UCSD-AML1 (cell line): ENCODE measurements at regions not wholly inside any gene's neighbourhood (a gene's known extent, or its start where the extent isn't known, plus 50 kb on each side); places are given as distances from the start of the nearest gene placed in this dataset.

Experiments
- DNase-seq: peaks from one replicate; lab custom pipeline; 2025; ENCODE audit not compliant: unreplicated experiment; lab: John Stamatoyannopoulos, UW

GRCh38 chr15:101590785-101591184 lies 61.4 kb downstream of the TM2D3 start:
- no peak for DNase-seq

GRCh38 chr15:101583284-101583683 lies 68.9 kb downstream of the TM2D3 start:
- no peak for DNase-seq

- no peak for DNase-seq
Measured at GRCh38 chr15:101580431-101580830, 71.8 kb downstream of the TM2D3 start.

GRCh38 chr15:101579631-101580163 lies 72.5 kb downstream of the TM2D3 start:
- DNase-seq, result no peak

DNA sequence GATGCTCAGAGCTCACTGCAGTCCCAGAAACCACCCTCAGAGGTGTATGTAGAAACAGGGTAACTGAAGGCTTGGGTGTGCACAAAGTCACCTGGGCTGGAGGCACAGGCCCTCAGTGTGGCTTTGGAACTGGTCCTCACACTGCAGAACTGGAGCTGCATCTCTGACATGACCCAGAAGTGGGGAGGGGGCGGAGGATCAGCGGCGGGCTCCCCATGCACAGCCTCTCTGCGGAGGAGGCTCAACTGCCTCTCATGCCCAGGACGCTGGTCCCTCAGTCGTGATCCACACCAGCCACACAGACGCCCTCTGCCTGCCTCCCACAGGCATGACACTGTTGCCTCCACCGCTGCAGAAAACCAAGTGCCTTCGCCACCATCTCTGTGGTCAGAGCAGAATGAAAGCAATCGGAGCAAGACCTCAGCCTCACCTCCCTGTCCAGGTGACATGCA lies 73.7 kb downstream of the TM2D3 start:
- peak; percentile 64 for DNase-seq

GRCh38 chr15:101573951-101574350 lies 78.2 kb downstream of the TM2D3 start:
- no peak for DNase-seq

DNA sequence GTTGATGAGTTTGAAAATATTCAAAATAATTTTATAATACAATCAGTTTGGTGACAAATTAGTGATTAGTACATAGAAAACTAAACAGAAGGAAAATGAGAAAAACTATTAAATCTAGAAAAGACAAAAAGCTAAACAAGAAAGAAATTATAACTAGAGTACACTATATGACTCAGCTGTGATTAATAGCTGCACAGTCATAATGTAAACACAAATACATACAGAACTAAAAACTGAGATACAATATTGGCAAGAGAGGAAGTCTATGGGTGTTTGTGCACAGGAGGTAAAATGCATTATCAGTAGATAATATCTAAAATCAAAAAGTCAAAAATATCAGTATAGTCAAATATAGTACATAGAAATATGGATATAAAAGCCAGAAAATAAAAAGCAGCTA lies 80.7 kb upstream of the PCSK6 start:
- DNase-seq, result no peak

DNA sequence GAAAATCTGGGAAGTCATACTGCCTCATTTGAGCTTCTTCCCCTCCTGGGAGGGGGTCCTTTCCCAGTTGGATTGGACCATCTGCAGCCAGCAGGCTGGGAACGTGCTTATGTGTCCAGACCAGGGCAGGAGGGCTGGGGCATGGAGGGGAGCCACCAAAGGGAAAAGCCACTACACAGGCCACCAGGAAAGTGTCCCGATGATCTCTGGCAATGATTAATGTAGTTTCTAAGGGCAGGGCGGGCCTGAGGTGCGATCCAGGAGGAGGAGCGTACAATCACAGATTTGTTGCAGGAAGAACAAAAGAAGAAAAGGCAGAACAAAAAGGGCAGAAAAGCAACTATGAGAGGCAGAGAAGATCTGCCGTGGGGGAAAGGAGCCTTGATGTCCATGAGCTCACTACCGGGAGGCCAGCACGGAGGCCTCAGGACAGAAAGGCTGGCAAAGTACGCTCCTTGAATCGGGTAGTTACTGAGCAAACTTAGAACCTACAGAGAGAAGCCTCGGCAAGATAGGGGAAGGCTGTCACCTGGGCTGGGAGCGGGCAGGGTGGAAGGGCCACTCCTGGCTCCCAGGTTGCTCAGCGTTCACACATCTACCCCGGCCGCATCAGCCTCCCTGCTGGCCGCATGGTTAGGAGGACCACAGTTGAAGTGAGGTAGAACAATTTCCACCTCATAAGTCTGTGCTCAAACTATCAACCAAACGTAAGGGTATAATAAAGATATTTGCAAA lies 79.5 kb upstream of the PCSK6 start:
- DNase-seq, result no peak

- no peak for DNase-seq
Measured at GRCh38 chr15:101568309-101568708, 78.8 kb upstream of the PCSK6 start.

DNA sequence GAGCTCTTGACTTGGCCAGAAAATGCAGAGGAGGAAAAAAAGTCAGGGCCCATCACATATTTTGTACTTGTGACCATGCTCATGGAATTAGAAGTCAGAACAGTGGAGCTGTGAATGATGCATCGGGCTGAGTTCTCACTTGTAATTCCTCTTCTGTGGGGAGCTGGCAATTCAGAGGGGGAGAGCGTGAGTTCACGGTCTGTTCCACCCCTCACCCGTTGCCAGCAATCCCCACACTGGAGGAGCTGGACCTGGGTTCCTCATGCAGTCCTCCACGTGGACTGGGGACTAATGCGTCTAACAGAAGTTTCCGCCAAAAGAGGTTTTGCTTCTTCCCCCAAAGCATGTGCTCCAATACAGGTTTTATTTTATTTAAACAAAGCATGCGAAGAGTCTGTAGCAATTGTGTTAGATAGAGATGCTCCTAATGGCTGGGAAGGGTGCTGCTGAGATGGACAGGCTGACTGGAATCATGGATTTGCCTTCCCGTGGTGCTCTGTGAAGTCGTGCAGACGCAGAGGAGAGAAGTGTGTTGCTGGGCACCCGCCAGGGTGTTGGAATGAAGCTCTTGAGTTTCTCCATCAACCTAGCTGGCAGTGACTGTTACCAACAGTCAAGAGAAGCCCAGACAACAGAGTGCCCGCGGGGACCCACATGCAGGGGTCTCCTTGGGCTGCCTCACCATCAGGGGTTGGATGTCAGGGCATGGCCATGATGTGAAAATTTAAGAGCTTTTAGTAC lies 77.4 kb upstream of the PCSK6 start:
- DNase-seq, result no peak

- DNase-seq, result no peak
Measured at GRCh38 chr15:101565377-101565776, 75.9 kb upstream of the PCSK6 start.

- no peak for DNase-seq
Measured at GRCh38 chr15:101563176-101563796, 73.8 kb upstream of the PCSK6 start.

GRCh38 chr15:101562428-101563059 lies 73.0 kb upstream of the PCSK6 start:
- no peak for DNase-seq

DNA sequence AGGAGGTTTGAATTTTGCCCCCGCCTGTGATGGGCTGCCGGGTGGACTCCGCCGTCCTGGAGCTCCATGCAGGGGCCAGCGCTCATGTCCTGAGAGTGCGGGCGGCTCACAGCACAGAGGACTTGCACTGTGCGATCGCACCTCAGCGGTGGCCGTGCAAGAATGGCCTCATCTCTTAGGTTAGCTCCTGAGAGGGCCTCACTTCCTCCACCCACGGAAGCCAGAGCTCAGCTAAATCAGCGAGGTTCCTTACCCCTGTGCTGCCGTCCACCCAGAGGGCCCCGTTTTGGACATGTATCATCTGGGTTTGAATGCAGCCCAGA lies 72.0 kb upstream of the PCSK6 start:
- DNase-seq, result no peak

DNA sequence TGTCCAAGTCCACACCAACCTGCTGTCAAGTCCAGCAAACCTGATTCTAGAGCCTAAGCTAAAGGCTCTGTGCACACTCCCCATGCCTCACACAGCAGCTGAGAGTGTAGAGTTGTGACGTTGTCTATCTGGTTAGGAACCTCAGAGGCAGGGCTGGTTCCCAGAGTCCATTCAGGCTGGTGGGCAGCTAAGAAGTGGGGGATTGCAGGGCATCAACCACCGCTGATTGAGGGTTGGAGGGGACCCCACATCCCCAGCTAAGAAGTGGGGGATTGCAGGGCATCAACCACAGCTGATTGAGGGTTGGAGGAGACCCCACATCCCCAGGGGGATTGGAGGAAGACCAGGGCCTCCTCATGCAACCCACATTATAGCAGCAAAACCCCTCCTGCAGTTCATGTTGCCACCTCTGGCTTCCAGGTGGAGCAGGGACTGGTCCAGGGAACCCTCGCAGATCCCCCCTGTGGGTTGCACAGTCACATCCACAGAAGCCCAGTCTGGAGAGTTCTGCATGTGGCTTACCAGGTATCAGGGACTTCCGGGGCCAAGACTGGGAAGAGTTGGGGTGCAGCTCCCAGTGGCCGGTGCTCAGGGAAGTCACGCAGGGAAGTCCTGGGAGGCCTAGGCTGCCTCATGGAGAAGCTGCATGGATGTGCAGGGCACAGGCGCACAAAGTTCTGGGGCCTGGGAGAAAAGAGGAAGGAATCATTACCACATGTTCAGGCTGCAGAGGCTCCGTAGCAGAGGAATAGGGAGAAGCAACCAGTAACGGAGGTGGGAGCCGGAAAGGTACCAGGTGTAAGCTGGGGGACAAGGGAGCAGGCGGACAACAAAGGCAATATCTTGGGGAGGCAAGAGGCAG lies 71.4 kb upstream of the PCSK6 start:
- DNase-seq, result no peak

DNA sequence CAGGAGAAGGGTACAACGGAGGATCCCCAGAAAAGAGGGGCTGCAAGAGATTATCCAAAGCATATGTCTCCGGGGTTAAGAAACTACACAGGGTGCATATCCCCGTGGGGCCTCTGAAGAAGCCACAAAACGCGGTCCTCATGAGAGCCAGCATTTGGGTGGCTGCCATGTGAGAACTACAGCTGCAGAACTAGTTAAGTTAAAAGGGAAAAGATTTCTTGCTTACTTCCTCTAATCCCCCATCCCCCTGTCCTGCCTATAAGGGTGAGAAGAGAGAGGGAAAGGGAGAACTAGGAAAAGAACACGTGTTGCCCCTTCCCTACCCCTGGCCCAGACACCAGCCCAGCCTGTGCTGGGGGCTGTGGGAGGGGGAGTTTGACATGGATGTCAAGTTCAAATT lies 70.4 kb upstream of the PCSK6 start:
- DNase-seq, result no peak

DNA sequence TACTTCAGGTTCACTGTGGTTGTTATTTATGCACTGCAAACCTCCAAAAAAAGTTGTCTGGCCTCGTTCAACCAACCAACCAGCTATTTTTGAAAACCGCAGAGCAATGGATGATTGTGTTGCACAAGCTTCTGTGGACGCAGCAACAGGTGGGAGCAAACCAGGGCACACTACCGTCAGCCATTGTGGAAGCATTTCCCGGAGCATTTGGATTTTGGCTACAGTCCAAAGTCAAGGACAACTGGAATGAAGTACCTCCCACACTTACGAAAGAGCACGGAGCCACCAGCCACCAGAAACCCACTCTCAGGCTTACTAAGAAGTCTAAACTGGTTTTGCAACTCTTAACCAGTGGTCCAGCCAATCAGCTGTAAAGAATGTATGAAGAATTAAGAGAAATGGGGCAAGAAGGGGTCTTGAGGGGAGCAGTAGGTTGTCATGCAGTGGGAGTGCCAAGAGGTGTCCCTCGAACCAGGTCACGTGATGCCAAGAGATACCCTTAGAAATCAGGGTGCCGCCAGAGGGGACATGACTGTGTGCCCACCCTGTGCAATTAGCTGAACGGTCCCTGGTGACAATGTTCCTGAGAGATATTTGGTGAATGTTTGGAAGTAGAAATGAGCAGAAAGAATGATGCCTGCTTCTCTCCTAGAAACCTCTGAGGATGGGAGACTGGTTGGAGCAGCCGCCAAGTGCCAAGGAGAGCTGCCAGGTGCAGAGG lies 68.9 kb upstream of the PCSK6 start:
- DNase-seq, result no peak

- DNase-seq, result no peak
Measured at GRCh38 chr15:101556273-101556672, 66.8 kb upstream of the PCSK6 start.

DNA sequence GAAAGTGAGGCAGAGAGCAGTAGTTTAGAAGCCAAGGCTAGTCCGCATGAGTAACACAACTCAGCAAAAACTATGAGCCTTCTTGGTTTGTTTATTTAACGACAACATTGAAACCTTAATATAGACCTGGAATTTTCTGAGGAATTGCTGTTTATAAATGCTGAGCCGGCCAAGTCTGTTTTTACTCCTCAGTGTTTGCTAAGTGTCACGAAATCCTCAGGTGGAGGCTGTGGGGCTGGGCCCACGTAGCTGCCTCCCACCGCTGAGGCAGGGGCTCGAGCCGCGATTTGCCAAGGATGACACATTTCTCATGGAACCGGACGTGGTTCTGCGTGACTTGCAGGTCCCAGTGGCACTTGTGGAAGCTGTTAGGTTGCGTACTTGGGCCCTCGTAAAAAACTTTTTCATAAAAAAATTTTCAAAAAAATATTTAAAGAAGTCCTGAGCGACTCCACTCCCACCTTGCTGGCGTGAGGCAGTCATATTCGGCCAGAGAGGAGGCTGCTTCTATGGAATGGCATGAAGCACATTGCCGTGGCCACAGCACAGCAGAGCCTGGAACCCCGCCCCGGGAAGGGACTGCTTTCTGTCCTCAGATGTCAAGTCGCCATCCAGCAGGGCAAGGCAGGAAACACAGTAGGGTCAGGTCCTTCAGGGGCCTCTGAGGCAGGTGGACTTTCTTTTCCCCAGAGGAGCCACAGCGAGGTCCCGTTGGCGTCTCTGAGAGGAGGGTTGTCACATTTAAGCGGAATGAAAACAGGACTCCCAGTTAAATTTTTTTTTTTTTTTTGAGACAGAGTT lies 64.8 kb upstream of the PCSK6 start:
- DNase-seq, result no peak
